Esophagus squamous epithelium (tissue), 5 donors: ENCODE measurements at regions not wholly inside any gene's neighbourhood (a gene's known extent, or its start where the extent isn't known, plus 50 kb on each side); places are given as distances from the start of the nearest gene placed in this dataset.

Experiments
- DNase-seq: peaks from one replicate; lab custom pipeline; 2025; lab: John Stamatoyannopoulos, UW
- H3K27ac ChIP-seq, 4 donors: fragments of 200-600 bp; sonication (generic); one replicate each; pipeline ENCODE4 v1.5.1; 2016 to 2019; ENCODE audit warnings: mild to moderate bottlenecking in 1 of 4
- H3K27me3 ChIP-seq, 4 donors: fragments of 200-600 bp; sonication (generic); 1 replicate in 3 of 4; 2 replicates in 1 of 4; pipeline versions ENCODE4 v1.5.1 to v1.6.0; 2017 to 2021; ENCODE audit warnings: antibody characterized with exemption in 1 of 4
- H3K36me3 ChIP-seq, 3 donors: fragments of 200-600 bp; sonication (generic); one replicate each; pipeline ENCODE4 v1.5.1; 2016 to 2019
- H3K4me1 ChIP-seq, 3 donors: fragments of 200-600 bp; sonication (generic); one replicate each; pipeline ENCODE4 v1.5.1; 2017 to 2019
- H3K4me3 ChIP-seq, 4 donors: fragments of 200-600 bp; sonication (generic); 1 replicate in 3 of 4; 2 replicates in 1 of 4; pipeline ENCODE4 v1.5.1; 2016 to 2019; ENCODE audit warnings: mild to moderate bottlenecking in 2 of 4, moderate library complexity in 1 of 4
- H3K9me3 ChIP-seq, 3 donors: fragments of 200-600 bp; sonication (generic); one replicate each; pipeline ENCODE4 v1.5.1; 2016 to 2019
- POLR2A ChIP-seq, 4 donors: fragments of 450-650 bp; IDR thresholded peaks; one replicate each; pipeline ENCODE4 v1.6.1; 2017; ENCODE audit warnings: antibody characterized with exemption in 4 of 4, mild to moderate bottlenecking in 4 of 4, moderate library complexity in 3 of 4
- WGBS, 2 donors: methylation state at CpG; one replicate each; pipeline ENCODE4 v1.1.5; 2018; 5-methylcytosine and 5-hydroxymethylcytosine counted together
- intact Hi-C: fragments of 100-400 bp; cut with DNase I; formaldehyde crosslinking; loops from one replicate; pipeline ENCODE4 v1.15.0; 2022
- TF ChIP-seq, protein P1 (sequence below), 6 experiments: fragments of 450-650 bp in 4 of 6; fragments of 200-600 bp in 2 of 6; sonication (generic) in 2 of 6; IDR thresholded peaks; one replicate each; pipeline ENCODE4 v1.5.1; 2016 to 2019; ENCODE audit warnings: antibody characterized with exemption in 6 of 6, mild to moderate bottlenecking in 4 of 6, moderate library complexity in 4 of 6
- donor health status: DM: yes; HTN: yes; CAD: no.

DNA sequence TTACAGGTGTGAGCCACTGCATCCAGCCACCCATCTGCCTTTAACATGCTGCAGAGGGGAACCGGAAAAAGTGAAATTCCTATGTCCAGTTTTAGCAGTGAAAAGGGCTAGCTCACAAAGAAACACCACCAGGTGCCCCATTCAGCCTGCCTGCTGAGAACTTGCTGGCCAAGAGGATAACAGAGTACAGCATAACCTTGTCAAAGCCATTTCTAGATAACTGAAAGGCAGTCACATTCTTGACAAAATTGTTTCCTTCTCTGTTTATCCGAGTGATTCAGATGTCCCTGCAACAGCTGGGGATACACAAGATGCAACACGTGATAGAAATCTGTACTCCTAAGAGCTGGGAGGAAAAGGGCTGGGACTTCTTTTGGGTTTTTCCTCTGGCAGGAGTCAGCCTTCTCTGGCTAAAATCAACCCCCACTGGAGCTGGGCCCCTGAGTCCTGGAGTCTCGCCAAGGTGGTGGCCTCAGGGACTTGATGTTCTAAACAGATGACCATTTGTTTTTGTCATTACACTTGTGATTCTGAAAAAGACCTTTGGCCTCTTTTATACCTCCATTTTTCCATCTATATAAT lies 505.4 kb downstream of the BCL11A start:
- no peak overlapping the region for H3K4me3 ChIP-seq
- 42 to 61% methylated on average over 3 to 4 of the region's 4 CpGs for WGBS, 2 donors
- no peaks in the 10 kb centered on the region for H3K9me3 ChIP-seq
- no peak for DNase-seq
- intact Hi-C loops = no loop called here
- H3K4me1 ChIP-seq = peaks cover 0 to 13% (median under 1%) of the 10 kb centered on the region in 3 donors
- H3K27me3 ChIP-seq = no peaks in the 10 kb centered on the region
- H3K27ac ChIP-seq = no peak overlapping the region
- TF ChIP-seq, protein P1, sequence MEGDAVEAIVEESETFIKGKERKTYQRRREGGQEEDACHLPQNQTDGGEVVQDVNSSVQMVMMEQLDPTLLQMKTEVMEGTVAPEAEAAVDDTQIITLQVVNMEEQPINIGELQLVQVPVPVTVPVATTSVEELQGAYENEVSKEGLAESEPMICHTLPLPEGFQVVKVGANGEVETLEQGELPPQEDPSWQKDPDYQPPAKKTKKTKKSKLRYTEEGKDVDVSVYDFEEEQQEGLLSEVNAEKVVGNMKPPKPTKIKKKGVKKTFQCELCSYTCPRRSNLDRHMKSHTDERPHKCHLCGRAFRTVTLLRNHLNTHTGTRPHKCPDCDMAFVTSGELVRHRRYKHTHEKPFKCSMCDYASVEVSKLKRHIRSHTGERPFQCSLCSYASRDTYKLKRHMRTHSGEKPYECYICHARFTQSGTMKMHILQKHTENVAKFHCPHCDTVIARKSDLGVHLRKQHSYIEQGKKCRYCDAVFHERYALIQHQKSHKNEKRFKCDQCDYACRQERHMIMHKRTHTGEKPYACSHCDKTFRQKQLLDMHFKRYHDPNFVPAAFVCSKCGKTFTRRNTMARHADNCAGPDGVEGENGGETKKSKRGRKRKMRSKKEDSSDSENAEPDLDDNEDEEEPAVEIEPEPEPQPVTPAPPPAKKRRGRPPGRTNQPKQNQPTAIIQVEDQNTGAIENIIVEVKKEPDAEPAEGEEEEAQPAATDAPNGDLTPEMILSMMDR (IDR thresholded peaks at IDR 0.05) = no peak
- TF ChIP-seq POLR2A (IDR thresholded peaks at IDR 0.05) = no peak
- H3K36me3 ChIP-seq = no peaks in the 10 kb centered on the region

DNA sequence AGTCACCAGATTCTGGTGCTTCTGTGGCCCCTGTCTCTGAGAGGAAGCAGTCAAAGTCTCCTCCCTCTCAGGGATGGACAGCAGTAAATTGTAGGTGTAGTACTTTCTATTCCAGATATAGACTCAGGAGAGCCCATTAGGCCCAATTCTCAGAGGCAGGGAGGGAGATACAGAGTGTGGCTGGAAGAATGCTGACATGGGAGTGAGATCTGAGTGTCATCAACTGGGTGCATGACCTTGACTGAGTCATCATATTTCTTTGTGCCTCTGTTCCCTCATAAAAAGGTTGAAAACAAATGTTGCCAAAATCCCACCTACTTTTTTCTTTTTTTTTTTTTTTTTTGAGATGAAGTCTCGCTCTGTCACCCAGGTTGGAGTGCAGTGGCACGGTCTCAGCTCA lies 506.1 kb downstream of the BCL11A start:
- no peaks in the 10 kb centered on the region for H3K36me3 ChIP-seq
- H3K9me3 ChIP-seq = no peaks in the 10 kb centered on the region
- TF ChIP-seq POLR2A (IDR thresholded peaks at IDR 0.05) = no peak
- TF ChIP-seq, protein P1 (IDR thresholded peaks at IDR 0.05) = no peak
- H3K27ac ChIP-seq = no peak overlapping the region
- H3K27me3 ChIP-seq = no peaks in the 10 kb centered on the region
- no peak for DNase-seq
- H3K4me1 ChIP-seq = peaks cover 0 to 8% (median 0%) of the 10 kb centered on the region in 3 donors
- no peak overlapping the region for H3K4me3 ChIP-seq
- 100% methylated on average over 2 of the region's 2 CpGs for WGBS, 2 donors
- intact Hi-C loops = no loop called here

DNA sequence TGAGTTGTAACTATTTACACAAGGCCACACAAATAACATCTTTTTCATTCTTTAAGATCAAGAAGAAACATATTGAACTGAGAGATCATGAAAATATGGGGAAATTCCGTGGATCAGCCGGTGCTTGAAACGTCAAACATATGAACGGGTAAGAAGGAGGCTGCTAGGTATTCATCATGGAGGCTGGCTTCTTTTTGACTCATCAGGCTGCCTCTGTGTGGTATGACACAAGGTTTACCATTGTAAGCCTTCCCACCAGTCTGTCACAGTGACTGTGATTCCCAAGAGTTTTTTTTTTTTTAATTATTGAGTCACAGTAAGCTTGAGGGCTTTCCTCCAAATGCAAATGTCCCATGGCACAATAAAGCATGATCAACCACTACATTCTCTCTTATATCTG lies 506.9 kb downstream of the BCL11A start:
- no peak for DNase-seq
- Histone ChIP-seq H3K9me3 (no peaks in the 10 kb centered on the region), H3K36me3 (no peaks in the 10 kb centered on the region), H3K27ac (no peak overlapping the region), H3K27me3 (no peaks in the 10 kb centered on the region), H3K4me3 (no peak overlapping the region), H3K4me1 (peaks cover 0 to 11% (median 0%) of the 10 kb centered on the region in 3 donors)
- intact Hi-C loops = no loop called here
- WGBS, 2 donors = 40 to 53% methylated on average over 4 of the region's 4 CpGs
- no peak for TF ChIP-seq POLR2A (IDR thresholded peaks at IDR 0.05)
- TF ChIP-seq, protein P1 (IDR thresholded peaks at IDR 0.05) = no peak

DNA sequence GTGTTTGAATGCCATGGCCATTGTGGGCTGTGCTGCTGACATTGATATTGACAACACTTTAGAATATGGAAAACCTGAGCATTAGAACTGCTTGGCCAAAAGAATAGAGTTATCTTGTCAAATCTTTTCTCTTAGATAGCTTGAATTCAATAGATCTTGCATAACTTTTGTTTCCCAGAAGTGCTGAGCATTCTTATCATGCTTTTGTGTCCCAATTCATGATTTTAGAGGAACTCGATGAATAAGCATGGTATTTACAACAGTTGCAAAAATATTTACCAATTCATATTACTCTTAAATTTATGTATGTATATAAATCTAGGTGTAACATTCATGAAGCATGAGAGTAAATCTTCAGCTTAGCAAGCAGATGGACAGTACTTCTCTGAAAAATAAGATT lies 508.0 kb downstream of the BCL11A start:
- Histone ChIP-seq H3K27me3 (no peaks in the 10 kb centered on the region), H3K4me3 (no peak overlapping the region), H3K36me3 (no peaks in the 10 kb centered on the region), H3K4me1 (peaks cover 0 to 11% (median 0%) of the 10 kb centered on the region in 3 donors), H3K9me3 (no peaks in the 10 kb centered on the region), H3K27ac (no peak overlapping the region)
- no peak for DNase-seq
- intact Hi-C loops = no loop called here
- TF ChIP-seq, protein P1 (IDR thresholded peaks at IDR 0.05) = no peak
- no peak for TF ChIP-seq POLR2A (IDR thresholded peaks at IDR 0.05)
- WGBS, 2 donors = 76 to 80% methylated on average over 1 of the region's 1 CpG

DNA sequence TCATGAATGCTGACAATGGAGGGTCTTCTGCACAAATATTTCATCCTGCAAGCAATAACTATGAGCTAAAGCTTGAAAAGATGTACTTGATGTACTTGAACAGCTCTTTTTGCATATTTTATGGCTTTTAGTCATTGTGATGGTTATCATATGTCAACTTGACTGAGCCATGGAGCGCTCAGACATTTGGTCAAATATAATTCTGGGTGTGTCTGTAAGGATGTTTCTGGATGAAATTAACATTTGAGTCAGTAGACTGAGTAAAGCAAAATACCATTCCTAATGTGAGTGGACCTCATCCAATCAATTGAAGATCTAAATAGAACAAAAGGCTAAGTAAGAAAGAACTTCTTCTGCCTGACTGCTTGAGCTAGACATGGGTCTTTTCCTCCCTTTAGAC lies 509.0 kb downstream of the BCL11A start:
- TF ChIP-seq, protein P1 (IDR thresholded peaks at IDR 0.05) = no peak
- Histone ChIP-seq H3K27ac (no peak overlapping the region), H3K4me3 (no peak overlapping the region), H3K4me1 (peaks cover 0 to 11% (median 0%) of the 10 kb centered on the region in 3 donors), H3K36me3 (no peaks in the 10 kb centered on the region), H3K27me3 (no peaks in the 10 kb centered on the region), H3K9me3 (no peaks in the 10 kb centered on the region)
- intact Hi-C loops = no loop called here
- 84 to 100% methylated on average over 1 of the region's 1 CpG for WGBS, 2 donors
- no peak for DNase-seq
